ENCODE measurements at regions not wholly inside any gene's neighbourhood (a gene's known extent, or its start where the extent isn't known, plus 50 kb on each side); places are given as distances from the start of the nearest gene placed in this dataset.

DNA sequence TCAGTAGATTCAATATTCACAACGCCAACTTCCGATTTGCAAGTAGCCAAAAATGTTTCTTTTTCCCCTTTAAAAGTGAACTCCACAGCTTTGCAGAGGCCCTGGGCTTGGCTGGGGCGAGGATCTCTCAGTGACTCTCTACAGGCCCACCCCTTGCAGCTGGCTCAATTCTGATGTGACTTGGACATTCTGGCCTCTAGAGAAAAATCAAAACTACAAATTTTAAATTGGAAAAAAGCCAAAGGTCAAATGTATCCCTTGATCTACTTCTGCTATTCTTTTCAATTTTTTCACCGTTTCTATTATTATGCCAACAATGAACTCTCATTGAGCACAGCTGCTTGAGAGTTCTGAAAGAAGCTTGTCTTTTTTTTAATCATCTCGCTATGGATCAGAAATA lies 245.9 kb upstream of the HS3ST5 start:
- TF ChIP-seq ZNF274 (IDR thresholded peaks at IDR 0.05; ENCODE audit: low read depth, low read length) (no peak), YY1 (IDR thresholded peaks at IDR 0.05; ENCODE audit: insufficient read depth, insufficient read length) (no peak)
